ENCODE measurements at regions not wholly inside any gene's neighbourhood (a gene's known extent, or its start where the extent isn't known, plus 50 kb on each side); places are given as distances from the start of the nearest gene placed in this dataset.
"Not testable (repeated sequence)": the region's sequence is repeated elsewhere in the genome, so short reads cannot be mapped to it uniquely, and the experiment has no call there.

GRCh38 chr14:106661561-106661960 is 1135.2 kb downstream of the TMEM121 start:
- not testable (repeated sequence) for H3K9ac ChIP-seq (ENCODE audit: low read depth in 1 of 2, low read length in 2 of 2); H3K27me3 ChIP-seq (ENCODE audit: control insufficient read depth in 4 of 4, insufficient read depth in 4 of 4, low read length in 3 of 4); H3K9me3 ChIP-seq (ENCODE audit: control insufficient read depth in 4 of 4, low read length in 3 of 4); H3K4me1 ChIP-seq (ENCODE audit: control insufficient read depth in 4 of 4, insufficient read depth in 4 of 4, low read length in 3 of 4); DNase-seq (ENCODE audit: low spot score); H3K36me3 ChIP-seq (ENCODE audit: control insufficient read depth in 4 of 4, insufficient read depth in 3 of 4, low read depth in 1 of 4, low read length in 3 of 4); H3K27ac ChIP-seq (ENCODE audit: low read depth in 1 of 2, low read length in 2 of 2); H3K4me3 ChIP-seq (ENCODE audit: low read depth in 1 of 3, low read length in 3 of 3)
- WGBS: 54% methylated on average over 4 of the region's 4 CpGs
- TF ChIP-seq RAD21 (IDR thresholded peaks at IDR 0.05) (peak; percentile 22 to 64), CTCF (IDR thresholded peaks at IDR 0.05; ENCODE audit: low read depth, low read length, missing input control) (peak; percentile 12)

GRCh38 chr14:106662936-106663550 is 1136.7 kb downstream of the TMEM121 start:
- H3K27me3 ChIP-seq (ENCODE audit: control insufficient read depth in 4 of 4, insufficient read depth in 4 of 4, low read length in 3 of 4): peaks cover 0 to 7% (median 0%) of the 10 kb centered on the region in 4 donors
- DNase-seq (ENCODE audit: low spot score): no peak
- H3K4me1 ChIP-seq (ENCODE audit: control insufficient read depth in 4 of 4, insufficient read depth in 4 of 4, low read length in 3 of 4): peaks cover 0 to 1% (median 0%) of the 10 kb centered on the region in 4 donors
- no peak overlapping the region for H3K27ac ChIP-seq (ENCODE audit: low read depth in 1 of 2, low read length in 2 of 2)
- no peaks in the 10 kb centered on the region for H3K9me3 ChIP-seq (ENCODE audit: control insufficient read depth in 4 of 4, low read length in 3 of 4)
- no peak overlapping the region for H3K4me3 ChIP-seq (ENCODE audit: low read depth in 1 of 3, low read length in 3 of 3)
- no peak overlapping the region for H3K9ac ChIP-seq (ENCODE audit: low read depth in 1 of 2, low read length in 2 of 2)
- 54% methylated on average over 3 of the region's 3 CpGs for WGBS
- TF ChIP-seq RAD21 (IDR thresholded peaks at IDR 0.05) (no peak), GABPA (IDR thresholded peaks at IDR 0.05 in 1 of 2, conservative IDR thresholded peaks at IDR 0.05 in 1 of 2) (no peak), SP1 (IDR thresholded peaks at IDR 0.05) (no peak), MAX (IDR thresholded peaks at IDR 0.05) (no peak), NR2F2 (IDR thresholded peaks at IDR 0.05) (no peak)
- H3K36me3 ChIP-seq (ENCODE audit: control insufficient read depth in 4 of 4, insufficient read depth in 3 of 4, low read depth in 1 of 4, low read length in 3 of 4): no peaks in the 10 kb centered on the region

GRCh38 chr14:106663805-106664410 is 1137.5 kb downstream of the TMEM121 start:
- TF ChIP-seq CTCF (IDR thresholded peaks at IDR 0.05; ENCODE audit: low read depth, low read length, missing input control) (peak; percentile 42), RAD21 (IDR thresholded peaks at IDR 0.05) (peak in 1 of 2 donors; percentile 14)
- H3K27me3 ChIP-seq (ENCODE audit: control insufficient read depth in 4 of 4, insufficient read depth in 4 of 4, low read length in 3 of 4); H3K4me3 ChIP-seq (ENCODE audit: low read depth in 1 of 3, low read length in 3 of 3); H3K27ac ChIP-seq (ENCODE audit: low read depth in 1 of 2, low read length in 2 of 2); H3K4me1 ChIP-seq (ENCODE audit: control insufficient read depth in 4 of 4, insufficient read depth in 4 of 4, low read length in 3 of 4); H3K36me3 ChIP-seq (ENCODE audit: control insufficient read depth in 4 of 4, insufficient read depth in 3 of 4, low read depth in 1 of 4, low read length in 3 of 4); H3K9ac ChIP-seq (ENCODE audit: low read depth in 1 of 2, low read length in 2 of 2); H3K9me3 ChIP-seq (ENCODE audit: control insufficient read depth in 4 of 4, low read length in 3 of 4): not testable (repeated sequence)
- whole genome bisulfite sequencing: 53% methylated on average over 19 of the region's 19 CpGs
- peak; percentile 38 for DNase-seq (ENCODE audit: low spot score)
